DMS53 treated with DMSO at 0.1 percent for 48 hours (cell line): ENCODE measurements at regions not wholly inside any gene's neighbourhood (a gene's known extent, or its start where the extent isn't known, plus 50 kb on each side); places are given as distances from the start of the nearest gene placed in this dataset.

Experiments
- DNase-seq: peaks from one replicate; lab custom pipeline; 2025; ENCODE audit not compliant: unreplicated experiment; lab: John Stamatoyannopoulos, UW

DNA sequence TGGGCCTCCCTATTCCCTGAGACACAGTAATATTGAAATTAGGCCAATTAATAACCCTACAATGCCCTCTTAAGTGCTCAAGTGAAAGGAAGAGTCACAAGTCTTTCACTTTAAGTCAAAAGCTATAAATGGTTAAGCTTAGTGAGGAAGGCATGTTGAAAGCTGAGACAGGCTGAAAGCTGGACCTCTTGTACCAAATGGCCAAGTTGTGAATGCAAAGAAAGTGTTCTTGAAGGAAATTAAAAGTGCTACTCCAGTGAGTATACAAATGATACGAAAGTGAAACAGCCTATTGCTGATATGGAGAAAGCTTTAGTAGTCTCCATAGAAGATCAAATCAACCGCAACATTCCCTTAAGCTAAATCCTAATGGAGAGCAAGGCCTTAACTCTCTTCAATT lies 140.8 kb downstream of the PTCSC3 start:
- DNase-seq = no peak

DNA sequence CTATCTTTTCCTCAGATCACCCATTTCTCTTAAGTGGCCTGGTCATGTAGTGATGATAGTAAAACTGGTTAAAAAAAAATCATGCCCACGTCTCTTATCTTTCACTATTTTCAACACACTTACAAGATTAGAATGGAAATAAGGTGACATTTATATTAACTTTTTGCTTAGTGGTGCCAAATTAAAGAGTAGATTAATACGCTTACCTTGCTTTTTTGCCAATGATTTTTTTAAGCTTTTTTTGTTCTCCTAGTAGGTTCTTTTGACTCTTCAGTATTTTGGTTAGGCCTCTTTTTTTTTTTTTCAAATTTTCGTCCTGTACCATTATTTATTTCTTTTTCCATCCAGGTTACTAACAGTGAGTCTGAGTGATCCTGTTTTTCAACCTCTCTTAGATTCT lies 147.9 kb downstream of the PTCSC3 start:
- no peak for DNase-seq

DNA sequence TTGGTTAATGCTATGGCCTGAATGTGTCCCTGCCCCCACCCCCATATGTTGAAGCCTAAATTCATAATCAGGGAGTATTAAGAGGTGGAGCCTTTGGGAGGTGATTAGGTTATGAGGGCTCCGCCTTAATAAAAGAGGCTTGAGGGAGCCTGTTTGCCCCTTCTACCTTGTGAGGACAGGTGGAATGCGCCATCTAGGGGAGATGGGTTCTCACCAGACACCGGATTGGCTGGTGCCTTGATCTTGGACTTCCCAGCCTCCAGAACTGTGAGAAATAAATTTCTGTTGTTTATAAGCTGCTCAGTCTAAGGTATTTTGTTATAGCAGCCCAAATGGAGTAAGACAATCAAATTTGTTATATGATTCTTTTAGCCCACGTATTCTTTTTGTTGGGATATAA lies 148.3 kb downstream of the PTCSC3 start:
- DNase-seq = no peak

DNA sequence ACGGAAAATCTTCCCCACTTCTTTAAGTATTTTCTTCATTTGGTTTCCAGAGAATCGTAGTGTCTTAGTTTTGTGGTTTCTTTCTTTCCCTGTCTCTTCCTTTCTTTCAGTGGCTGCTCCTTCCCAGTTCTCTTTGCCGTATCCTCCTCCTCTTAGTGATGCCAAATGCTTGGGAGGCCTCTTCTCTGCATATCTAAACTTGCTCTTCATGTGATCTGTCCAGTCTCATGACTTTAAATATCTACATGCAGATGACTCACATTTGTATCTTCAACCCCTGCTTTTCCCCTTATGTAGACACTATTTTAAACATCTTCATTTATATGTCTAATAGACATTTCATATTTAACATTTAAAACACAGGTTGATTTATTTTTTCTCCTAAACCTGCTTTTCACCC lies 149.2 kb downstream of the PTCSC3 start:
- DNase-seq = no peak

DNA sequence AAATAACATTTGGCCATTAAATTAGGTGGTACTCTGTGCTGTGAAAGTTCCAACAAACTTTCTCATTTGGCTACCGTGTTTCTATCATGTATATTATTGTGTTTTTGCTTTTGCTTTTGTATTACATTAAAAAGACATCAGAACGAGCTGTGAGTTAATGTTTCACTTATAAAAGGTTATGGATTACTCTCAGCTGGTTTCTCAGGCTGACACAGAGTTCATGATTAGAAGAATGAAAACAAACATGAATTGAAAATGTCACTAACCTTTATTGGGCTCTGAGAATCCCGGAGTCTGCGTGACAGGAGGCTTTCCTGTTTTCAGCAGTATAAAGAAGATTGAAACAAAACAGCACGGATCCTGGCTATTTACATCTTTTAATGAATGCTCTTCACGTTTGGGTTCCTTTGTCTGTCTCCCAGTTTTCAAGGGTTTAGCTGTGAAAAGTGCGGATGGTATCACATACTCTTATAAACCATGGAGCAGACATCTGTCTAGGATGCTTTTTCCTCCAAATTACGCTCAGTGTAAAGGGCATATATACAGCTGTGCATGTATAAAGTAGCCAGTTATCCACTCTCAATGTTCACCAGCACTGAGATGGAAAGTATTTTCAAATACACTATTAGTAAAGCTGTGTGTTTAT lies 153.6 kb downstream of the PTCSC3 start:
- DNase-seq = no peak

DNA sequence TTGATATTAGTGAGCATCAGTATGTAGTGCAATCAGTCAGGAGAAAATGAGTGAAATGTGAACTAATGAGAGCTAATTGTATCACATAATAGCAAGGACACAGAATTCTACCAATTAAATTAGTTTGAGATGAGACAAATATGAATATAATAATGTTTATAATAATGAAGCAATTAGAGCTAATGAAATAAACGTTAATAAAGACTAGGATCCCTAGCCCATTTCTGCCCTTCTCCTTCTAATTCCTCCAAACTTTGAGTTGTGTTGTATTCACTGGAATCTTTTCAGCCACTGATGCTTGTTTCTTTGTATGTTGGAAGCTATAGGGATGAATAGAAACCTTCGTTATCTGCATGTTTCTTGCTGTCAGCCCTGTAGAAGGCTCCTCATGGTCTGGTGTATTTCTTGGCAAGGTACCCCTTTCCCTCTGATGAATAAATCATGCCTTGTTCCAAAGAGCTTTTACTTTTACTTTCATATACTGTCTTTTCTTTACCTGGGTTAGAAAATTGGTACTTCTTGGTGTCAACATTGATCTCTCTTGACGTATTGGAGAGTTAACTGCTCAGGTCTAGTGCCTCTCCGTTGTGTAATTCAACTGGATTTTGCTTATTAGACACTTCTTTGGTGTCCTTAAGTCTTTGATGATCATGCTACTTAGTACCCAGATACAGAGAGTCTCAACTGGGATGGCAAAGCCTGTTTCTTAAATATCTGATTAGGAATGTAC lies 154.8 kb downstream of the PTCSC3 start:
- DNase-seq = no peak

DNA sequence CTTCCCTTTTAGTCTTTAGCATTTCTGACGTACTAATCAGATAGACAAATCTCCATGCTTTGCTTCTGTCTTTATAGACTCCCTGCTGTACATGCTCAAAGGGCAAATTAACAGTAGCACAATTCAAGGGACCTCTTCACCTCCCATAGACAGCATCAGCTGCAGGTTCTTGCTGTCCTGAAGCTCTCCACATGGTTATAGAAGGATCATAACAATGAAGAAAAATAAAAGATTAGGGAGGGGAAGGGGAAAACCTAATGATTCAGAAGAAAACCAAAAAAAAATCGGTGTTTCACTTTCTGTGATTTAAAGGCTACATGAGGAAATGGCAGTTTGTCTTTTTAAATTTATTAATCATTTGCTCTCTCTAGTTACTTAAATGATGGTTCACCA lies 155.5 kb downstream of the PTCSC3 start:
- no peak for DNase-seq

DNA sequence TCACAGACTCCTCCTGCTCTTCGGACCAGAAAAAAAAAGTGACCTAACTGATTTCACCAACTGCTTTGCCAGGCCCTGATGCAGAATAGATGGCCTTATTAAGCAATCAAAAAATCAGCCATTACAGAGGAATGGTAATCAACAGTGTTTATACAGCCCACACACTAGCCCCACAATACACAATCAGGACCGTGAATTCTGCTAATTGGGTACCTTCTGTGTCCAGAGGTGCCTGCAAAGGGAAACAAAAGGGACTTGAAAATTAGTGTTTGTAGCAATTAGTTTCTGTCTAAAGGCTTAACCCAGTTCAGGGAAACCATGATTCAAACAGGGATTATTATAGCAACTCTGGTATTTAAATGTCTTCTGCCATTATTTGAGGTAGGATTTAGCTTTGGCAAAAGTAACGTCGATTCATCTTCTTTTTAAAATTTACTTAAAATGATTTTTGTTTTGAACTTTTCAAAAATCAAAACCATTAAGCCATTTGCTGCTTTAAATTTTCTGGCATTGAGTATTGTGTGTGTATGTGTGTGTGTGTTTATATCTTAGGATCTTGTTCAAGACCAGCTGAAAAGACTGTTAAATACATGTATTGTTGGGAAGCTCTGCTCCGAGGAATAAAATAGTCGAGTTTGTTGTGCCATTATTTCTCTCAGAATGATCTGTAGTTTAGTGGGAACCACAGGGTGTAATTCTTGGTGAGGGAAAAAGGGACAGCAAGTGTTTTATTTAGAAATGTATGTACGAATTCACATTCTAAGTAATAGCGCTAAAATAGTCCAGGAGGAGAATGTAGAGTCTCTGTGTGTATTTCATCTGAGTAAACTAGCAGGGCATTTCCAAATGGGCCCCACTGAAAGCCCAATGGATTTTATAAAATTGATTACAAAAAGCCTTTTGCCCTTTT lies 156.1 kb downstream of the PTCSC3 start:
- DNase-seq = no peak

DNA sequence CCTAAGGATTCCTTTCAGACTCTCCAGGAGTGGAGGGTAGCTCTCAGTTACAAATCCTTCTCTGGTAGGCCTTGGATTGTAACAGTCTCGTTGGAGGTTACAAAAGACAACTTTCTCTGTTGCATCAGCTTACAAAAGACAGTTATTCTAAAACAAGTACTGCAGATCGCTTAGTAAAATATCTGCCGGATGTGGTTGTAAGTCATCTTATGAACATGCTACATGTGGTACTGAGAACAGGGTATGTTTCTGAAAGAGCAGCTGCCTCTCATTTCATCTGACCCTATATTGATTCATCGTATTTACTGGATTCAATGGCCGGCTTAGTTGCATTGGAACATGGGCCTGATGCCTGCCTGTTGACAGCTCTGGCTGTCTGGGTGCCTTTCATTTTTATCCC lies 157.4 kb downstream of the PTCSC3 start:
- DNase-seq = no peak

DNA sequence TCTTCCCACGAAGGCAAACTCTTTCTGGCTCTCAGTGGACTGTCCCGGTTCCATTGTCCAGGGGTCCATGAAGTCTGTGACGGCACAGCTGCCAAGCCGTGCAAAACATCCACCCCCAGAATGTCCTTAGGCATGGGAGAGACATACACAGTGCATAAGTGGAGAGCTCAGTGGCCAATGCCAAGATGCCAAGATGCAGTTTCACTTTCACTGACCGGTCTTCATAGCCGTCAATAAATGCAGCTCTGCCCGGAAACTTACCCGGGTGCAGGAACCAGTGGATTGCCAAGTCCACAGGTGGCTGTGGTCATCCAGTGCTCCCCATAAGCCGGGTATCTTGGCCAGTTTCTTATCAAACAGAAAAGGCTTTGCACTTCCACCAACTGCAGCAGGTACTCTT lies 162.3 kb downstream of the PTCSC3 start:
- no peak for DNase-seq

DNA sequence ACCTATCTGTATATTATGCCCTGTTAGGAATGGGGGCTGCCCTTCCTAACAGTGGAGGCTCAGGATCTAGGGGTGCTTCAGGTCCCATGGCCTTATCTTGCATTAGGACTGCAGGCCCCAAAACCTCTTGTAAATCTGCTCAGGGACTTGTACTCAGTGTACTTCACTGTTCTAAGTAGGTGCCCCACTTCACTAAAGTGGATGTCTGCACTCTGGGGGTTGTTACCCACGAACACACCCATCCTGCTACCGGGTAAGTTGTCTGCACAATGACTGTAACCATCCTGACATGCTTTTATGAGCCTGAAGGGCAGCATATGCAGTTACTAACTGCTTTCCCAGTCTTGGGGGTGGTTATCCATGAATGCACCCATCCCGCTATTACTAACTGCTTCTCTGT lies 163.0 kb downstream of the PTCSC3 start:
- DNase-seq = no peak

DNA sequence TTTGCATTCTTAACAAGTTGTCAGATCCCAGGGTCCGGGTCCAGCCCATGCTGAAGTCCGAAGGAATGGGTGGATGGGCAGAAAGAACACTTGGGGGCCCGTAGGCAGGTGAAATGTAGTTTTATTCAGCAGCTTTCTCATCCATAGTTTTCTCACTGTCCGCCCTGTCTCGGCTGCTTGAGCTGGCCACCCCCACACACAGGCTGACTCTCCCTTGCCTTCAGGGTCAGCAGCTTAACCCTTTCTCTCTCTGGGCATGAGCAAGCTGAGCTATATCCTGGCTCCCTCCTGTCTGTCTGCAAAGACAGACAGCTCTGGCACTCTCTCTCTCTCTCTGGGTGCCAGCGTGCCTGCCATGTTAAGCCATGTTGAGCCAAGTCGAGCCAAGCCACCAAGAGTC lies 163.9 kb downstream of the PTCSC3 start:
- DNase-seq = no peak

DNA sequence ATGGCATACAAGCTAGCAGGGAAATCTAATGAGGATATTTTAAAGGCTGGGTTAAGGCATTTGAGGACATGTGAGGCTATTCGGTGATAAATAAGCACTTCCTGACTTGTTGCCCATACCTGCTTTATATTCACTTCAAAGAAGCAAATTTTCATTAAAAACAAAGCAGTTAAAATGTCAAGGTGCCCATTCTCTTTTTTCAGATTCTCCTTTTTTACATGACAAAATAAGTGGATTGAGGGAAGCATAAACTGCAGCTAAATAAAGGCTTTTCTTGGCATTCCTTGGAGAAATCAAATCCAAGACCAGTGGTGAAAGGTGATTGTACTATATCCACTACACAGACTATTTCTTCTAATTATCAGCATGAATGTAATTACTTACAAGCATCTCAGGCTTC lies 166.9 kb downstream of the PTCSC3 start:
- no peak for DNase-seq

DNA sequence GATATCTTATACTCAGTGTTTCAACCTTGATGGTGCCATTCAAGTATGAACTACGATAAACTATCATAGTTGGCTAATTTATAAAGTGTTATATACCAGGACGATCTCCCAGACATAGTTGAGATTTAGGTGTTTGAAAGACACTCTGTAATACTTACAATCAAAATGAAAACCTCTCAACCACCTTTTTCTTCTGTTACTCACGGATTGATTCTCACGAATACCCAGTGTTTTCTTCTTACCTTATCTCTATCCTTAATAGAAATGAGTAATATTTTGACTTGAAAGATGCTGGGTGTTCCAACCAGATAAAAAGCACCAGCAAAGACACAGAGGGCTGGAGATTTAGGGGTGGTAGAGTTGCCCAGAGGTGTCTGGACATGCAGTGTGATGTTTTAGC lies 169.9 kb downstream of the PTCSC3 start:
- no peak for DNase-seq

DNA sequence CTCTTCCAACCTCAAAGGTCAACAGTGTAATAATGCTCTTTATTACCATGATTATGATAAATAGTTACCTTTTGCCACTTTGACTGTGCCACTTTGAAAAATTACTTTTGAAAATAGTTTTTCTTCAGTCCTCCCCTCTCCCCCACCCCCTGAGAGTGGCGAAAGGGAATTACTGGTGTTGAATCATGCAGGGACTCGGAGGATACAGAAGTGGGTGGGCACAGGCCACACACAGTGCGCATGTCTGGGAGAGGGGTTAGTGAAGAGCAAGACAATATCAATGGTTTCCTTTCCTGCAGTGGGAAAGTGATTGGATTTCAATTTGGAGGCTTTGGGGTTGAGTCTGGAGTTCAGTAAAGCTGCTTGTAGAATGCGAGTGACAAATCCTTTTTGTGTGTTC lies 170.9 kb downstream of the PTCSC3 start:
- no peak for DNase-seq

DNA sequence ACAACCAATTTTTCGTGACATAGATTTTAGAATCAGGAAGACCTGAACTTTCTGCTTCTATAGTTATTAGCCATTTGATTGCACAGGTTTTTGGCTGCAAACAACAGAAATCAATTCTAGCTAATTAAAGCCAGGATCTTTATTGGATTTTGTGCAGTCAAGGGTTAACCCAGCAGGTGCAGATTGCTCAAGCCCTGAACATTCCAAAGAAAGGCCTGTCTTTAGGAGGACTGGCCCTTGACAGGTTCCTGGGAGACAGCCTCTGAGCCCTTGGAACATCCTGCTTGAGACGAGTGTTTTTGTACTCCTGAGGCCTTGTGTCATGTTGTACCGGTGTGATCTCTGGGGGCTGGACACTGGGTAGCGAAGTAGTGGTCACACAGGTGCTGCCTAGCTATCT lies 174.6 kb downstream of the PTCSC3 start:
- DNase-seq = no peak

DNA sequence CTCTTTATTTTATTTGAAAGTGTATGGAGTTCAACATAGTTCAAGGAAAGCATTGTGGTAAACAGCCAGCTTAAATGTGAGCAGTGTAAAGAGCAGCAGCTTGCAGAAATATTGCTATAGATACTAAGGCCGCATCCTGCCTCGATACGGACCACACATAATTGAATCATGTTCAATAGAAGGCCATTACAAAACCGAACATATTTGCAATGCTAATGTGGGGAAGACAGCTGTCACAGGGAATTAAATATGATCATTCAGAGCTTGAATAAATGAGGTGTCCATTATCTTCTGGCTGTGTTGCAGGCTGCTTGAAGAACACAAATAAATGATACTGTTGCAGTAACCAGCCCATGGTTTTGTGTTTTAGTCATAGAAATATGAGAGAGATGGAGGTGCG lies 173.2 kb downstream of the BRMS1L start:
- DNase-seq = no peak

DNA sequence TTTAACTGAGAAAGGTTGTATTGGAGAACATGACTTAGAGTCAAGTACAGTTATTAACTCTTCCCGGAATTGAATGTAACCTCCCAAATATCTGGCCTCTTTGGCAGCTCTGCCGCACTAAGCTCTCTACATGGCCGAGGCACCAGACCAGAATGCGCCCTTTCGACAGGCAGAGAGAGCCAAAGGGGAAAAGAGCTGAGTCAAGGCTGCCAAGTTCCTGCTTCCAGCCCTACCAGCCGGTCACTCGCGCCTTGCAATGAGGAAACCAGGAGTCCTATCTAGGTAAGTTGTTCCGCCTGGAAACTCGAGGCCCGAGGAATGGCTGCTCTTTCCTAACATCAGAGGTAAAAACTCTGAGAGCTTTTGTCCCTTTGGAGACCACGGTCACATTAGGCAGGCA lies 172.2 kb downstream of the BRMS1L start:
- DNase-seq = no peak

DNA sequence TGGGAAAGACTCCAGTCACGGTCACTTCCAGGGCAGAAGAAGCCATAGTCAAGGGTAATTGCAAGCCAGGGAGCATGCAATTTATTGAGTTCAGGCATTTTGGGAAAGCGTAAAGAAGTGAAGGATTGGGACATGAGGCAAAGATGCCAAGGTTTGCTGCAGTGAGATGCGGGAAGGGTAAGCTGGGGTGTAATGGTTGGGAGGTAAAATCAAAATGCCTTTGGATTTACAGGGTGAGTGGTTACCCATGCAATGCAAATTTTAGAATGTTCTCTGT lies 167.5 kb downstream of the BRMS1L start:
- DNase-seq = no peak

DNA sequence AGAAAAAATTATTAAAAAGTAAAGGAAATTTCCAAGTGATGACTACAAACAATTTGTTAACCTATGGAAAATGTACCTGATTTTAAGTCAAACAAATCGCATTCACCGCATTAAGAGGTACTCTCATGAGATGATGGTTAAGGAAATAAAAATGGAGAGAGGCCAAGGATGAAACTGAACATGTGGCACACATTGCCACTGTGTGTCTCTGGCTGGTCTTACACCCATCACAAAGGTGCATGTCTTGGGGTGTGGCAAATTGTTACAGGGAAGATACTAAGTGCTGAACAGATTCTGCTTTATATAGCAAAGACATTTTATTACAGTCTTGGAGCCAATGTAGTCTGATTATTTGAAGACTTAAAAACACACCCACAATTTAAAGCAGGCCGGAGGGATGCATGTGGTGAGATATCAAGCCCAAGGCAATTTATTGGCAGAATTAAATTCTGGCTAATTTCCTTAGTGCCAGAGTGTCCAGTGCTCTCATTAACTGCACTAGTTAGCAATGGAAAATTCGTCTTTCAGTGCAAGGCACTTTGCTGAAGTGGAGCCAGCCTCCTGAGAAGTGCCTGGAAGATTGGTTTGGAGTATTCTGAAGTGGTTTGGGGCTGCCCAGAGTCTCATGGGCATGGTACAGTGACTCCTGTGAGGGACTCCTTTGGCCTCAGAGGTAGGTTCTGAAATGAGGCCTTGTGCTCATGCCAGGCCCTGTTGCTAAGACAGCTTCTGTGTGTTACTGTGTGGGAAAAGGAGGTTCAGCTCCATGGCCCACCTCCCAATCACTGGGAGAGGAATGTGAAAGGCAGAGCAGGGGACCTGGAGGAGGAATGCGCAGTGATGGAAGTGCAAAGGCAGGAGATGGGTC lies 166.9 kb downstream of the BRMS1L start:
- DNase-seq = no peak

DNA sequence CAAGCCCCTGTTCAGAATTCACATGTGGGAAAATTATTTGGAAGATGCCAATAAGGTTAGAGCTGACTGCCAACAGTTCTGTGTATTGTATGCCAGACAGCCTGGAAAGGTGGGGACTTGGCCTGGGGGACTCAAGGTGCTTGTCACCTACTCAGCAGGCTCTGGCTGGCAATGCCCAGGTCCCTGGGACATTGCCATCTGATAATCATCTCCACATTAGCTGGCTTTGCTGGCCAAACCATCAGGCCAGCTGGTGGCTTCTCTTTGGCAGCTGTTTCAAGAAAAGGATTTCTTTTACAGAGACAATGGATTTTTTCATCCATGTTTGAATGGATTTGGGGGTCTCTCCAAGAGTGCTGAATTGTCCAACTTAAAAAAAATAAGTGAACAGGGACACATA lies 165.2 kb downstream of the BRMS1L start:
- DNase-seq = no peak
